GM18498 (cell line): ENCODE measurements at regions not wholly inside any gene's neighbourhood (a gene's known extent, or its start where the extent isn't known, plus 50 kb on each side); places are given as distances from the start of the nearest gene placed in this dataset.

Experiments used
- ATAC-seq: cut with Tn5 transposase; IDR thresholded peaks from one replicate; pipeline ENCODE4 v1.9.1; 2021; ENCODE audit warnings: mild to moderate bottlenecking, moderate library complexity; ENCODE audit not compliant: unreplicated experiment

GRCh38 chr18:55166260-55166598 is 207.0 kb upstream of the CCDC68 start:
- no peak for ATAC-seq

DNA sequence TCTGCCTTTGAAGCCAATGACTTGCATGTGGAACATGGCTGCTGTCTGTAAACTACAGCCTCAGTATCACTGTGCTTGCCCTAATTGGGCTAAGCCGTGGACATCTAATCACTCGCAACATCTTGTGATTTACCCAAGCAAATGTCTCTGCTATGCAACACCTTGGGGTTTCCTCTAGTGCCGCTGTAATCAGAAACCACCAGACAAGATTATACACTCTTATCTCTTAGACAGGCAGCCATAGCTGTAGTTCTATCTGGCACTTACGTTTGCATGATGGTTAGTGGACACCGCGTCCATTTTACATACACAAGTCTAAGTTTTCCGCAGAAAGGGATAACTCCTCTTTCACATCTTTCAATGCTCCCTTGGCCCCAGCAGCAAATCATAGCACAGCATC is 204.3 kb upstream of the CCDC68 start:
- no peak for ATAC-seq

DNA sequence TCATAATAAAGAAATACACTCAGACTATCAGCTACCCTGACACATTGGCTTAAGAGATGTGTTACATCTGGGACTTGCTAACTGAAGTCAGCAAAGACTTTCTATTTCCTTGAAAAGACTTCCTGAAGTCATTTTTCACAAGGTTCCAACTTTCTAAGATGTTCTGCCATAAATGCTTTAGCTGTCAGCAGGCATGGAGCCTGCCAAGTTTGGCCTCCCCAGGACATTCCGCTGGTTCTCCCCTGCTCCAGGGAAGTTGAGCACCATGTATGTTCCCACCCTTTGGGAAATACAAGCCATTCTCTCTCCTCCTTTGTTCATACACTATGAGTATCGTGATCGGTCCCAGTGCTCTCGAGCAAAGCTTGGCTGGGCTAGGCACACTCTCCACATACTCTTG is 202.7 kb upstream of the CCDC68 start:
- ATAC-seq: no peak

DNA sequence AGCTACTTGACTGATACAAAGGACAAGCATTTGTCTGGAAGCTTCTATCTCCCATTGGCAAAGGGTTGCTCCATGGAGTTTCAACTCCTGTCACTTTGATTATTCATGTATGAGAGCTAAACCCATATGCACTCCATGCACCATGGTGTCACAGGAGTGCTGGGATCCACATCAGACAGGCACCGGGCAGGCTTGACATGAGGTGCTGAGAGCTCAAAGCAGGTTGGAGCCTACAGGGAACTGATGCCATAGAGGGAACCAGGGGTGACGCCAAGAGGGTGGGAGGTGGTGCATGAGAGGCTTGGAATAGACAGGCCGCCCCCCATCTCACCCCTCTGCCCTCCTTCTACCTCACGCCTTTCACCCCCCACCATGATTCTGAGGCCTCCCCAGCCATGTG is 199.8 kb upstream of the CCDC68 start:
- ATAC-seq: no peak

GRCh38 chr18:55158570-55158969 is 199.3 kb upstream of the CCDC68 start:
- no peak for ATAC-seq

GRCh38 chr18:55153346-55153745 is 194.1 kb upstream of the CCDC68 start:
- ATAC-seq: no peak

- no peak for ATAC-seq
Measured at GRCh38 chr18:55152801-55153200, 193.5 kb upstream of the CCDC68 start.

DNA sequence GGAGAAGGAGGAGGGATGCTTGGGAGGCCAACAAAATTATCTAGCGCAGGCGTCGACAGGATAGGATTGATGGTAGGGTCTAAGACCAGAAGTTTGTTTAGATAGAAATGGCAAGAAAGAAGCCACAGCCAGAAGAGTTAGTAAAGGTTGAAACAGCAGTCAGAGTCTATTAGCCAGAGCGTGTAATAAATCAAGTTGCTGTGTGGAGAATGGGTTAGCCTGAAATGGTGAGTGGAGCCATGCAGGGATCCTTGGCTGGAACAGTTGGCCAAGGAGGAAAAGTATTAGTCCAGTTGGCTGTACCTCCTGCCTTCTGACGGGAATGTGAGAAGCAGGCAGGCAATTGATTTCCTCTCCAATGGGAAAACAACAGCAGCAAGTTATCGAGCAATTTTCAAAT is 190.7 kb upstream of the CCDC68 start:
- no peak for ATAC-seq

DNA sequence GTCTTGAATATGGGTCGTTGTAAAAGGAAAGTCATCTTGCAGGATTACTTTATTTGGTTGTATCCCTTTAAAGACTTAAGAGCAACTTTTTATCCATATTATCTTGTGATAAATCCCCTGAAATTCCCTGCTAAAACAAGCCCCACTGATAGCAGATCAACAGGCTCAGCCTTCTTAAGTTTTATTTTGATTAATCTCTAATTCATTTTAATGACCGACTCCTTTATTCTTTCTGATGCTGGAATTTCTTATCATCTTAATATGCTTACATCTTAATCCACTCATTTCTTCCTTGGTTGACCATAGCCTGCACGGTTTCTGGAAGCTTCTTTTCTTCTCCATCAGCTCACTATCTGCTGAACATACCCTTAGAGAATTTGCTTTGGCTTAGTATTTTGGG is 188.5 kb upstream of the CCDC68 start:
- ATAC-seq: no peak

DNA sequence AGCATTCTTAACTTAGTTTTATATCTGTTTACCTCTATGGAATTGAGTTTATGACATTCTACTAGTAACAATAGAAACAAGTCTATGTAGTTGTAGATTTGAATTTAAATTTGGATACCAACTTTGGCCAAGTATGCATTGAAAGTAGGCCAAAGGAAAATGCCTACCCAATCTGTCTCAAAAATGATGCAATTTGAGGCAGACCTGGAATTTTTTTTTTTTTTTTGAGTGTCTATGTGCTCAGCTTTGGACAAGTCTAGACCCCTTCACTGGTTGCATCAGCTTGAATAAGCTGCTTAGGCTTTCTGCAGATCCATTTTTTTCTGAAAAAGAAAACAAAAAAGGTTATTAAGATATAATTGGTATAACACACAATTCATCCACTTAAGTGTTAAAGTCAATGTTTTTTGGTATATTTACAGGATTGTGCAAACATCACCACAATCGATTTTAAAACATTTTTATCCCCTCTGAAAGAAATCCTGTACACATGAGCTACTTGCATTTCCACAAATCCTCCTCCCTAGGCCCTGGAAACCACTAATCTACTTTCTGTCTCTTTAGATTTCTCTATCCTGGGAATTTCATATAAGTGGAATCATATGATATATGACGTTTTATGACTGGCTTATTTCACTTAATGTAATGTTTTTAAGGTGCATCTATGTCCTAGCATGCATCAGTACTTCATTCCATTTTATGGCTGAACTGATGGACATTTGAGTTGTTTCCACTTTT is 185.1 kb upstream of the CCDC68 start:
- no peak for ATAC-seq

DNA sequence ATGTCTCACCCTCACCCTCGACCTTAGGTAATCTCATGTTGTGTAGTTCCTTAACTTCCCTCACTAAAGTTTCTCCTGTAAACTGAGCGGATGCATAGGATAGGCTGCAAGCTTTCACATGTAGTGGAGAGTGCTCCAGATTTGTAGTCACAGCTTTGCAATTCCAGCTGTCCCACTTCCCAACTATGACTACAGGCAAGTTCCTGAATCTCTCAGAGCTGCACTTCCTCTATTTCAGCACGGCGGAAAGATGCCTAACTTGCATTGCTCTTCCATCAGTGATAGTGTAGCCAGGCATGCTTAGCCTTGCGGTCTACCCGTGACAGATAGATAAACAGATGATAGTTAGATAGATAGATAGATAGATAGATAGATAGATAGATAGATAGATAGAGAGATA is 183.1 kb upstream of the CCDC68 start:
- no peak for ATAC-seq

- no peak for ATAC-seq
Measured at GRCh38 chr18:55141318-55141717, 182.1 kb upstream of the CCDC68 start.

DNA sequence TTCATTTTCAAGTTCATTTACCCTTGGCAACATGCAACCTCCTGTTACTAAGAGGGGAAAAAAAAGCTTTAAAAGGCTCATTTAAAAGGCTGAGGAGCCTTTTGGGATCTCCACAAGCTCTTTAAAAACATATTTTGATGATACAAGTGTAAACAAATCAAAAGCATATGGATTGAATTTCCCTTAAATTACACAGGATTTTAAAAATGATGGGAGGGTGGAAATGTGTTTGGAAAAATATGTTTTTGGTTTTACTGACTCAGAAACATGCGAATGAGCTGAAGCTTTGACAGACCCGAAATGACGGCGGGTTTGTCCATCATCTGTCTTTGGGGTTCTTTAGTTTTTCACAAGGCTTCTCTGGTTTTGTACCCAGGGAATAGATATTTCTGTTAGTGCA is 180.6 kb upstream of the CCDC68 start:
- no peak for ATAC-seq

GRCh38 chr18:55139307-55139706 is 180.0 kb upstream of the CCDC68 start:
- no peak for ATAC-seq

DNA sequence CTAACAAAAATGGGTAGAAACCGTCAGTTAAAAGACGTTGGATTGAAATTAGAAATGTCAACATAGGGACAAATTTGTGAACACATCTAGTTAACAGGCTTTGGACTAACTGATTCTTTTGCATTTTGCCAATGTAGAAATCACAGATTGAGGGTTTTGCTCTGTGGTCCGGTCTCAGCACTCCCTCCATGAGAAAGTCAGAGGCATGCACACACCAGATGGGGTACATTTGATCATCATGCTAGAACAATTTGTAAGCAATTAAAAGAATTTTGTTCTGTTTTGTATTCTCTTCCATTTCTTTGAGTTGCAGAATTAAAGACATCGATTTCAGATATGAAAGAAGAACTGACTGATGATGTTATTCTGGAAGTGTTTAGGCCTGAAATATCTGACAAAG is 179.1 kb upstream of the CCDC68 start:
- no peak for ATAC-seq

GRCh38 chr18:55137602-55138001 is 178.3 kb upstream of the CCDC68 start:
- no peak for ATAC-seq

GRCh38 chr18:55136864-55137263 is 177.6 kb upstream of the CCDC68 start:
- no peak for ATAC-seq

- ATAC-seq: peak; percentile 37
Measured at GRCh38 chr18:55136258-55136657, 177.0 kb upstream of the CCDC68 start.

DNA sequence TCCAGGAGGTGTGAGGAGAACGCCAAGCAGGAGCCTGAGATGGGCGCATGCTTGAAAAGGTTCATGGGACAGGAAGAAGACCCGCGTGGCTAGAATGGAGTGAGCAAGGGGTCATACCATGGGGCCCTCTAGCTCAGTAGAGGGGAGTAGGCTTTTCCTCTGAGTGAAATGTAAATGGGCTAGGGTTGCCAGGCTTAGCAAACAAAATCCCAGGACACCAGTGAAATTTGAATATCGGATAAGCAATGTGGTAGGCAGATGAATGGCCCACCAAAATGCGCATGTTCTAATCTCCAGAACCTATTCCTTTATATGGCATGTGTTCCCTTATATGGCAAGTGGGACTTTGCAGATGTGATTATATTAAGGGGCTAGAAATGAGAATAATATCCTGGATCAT is 174.1 kb upstream of the CCDC68 start:
- ATAC-seq: no peak

DNA sequence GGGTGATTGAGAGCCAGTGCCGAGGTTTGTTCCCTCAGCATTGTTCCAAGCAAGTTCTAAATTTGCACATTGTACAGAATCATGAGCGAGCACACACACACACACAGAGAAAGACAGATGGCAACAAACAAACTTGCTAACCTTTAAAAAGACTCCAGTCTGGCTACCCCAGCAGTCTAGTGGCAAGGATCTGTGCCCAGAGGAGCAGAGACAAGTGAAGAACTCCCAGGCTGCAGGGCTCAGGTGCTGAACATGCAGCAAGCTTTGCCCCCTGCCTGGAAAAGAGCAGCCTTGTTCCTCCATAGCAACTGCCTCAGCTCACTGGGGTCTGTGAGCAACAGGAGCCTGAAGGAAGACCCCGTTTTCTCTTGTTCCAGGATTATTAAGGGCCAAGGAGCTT is 169.2 kb upstream of the CCDC68 start:
- ATAC-seq: no peak

- ATAC-seq: no peak
Measured at GRCh38 chr18:55124078-55124763, 165.0 kb upstream of the CCDC68 start.

DNA sequence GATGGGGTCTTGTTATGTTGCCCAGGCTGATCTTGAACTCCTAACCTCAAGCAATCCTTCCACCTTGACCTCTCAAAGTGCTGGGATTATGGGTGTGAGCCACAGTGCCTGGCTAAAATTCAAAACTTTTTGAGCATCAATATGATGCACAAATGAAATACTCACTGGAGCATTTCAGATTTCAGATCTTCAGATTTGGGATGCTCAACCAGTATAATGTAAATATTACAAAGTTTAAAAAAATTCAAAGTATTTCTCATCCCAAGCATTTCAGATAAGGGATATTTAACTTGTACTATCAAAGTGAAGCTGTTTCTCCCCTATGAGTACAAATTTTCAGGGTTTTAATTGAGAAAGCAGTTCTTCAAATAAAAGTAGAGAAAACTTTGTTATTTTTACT is 164.1 kb upstream of the CCDC68 start:
- no peak for ATAC-seq
